ENCODE measurements at regions not wholly inside any gene's neighbourhood (a gene's known extent, or its start where the extent isn't known, plus 50 kb on each side); places are given as distances from the start of the nearest gene placed in this dataset.

DNA sequence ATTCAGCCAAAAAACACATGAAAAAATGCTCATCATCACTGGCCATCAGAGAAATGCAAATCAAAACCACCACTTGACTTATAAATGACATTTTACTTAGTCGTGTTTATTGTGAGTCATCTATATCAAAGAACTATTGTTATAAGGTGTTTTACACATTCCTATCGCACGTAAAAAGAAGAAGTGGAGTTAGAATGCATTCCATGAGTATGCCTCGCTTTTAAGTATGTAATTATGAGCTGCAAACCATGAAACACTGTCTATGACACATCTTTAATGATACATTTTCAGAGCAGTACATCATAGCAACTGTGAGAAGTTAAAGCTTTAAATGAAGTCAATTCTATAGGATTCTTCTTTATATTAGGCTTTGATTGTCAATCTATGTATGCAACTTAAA, 614.3 kb upstream of the ADAMTS5 start:
- TF ChIP-seq POLR2A (IDR thresholded peaks at IDR 0.05), result no peak
- TF ChIP-seq, protein P1, sequence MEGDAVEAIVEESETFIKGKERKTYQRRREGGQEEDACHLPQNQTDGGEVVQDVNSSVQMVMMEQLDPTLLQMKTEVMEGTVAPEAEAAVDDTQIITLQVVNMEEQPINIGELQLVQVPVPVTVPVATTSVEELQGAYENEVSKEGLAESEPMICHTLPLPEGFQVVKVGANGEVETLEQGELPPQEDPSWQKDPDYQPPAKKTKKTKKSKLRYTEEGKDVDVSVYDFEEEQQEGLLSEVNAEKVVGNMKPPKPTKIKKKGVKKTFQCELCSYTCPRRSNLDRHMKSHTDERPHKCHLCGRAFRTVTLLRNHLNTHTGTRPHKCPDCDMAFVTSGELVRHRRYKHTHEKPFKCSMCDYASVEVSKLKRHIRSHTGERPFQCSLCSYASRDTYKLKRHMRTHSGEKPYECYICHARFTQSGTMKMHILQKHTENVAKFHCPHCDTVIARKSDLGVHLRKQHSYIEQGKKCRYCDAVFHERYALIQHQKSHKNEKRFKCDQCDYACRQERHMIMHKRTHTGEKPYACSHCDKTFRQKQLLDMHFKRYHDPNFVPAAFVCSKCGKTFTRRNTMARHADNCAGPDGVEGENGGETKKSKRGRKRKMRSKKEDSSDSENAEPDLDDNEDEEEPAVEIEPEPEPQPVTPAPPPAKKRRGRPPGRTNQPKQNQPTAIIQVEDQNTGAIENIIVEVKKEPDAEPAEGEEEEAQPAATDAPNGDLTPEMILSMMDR (IDR thresholded peaks at IDR 0.05), result no peak
- intact Hi-C loops (cut with DNase I), result no loop called here
- Histone ChIP-seq H3K36me3 (replicated peaks in 1 of 2; ENCODE audit: insufficient read depth in 1 of 2, low read depth in 2 of 2) (no peaks in the 10 kb centered on the region), H3K9me3 (no peaks in the 10 kb centered on the region), H3K27ac (no peak overlapping the region), H3K4me1 (no peaks in the 10 kb centered on the region), H3K4me3 (no peak overlapping the region), H3K27me3 (no peaks in the 10 kb centered on the region)
- WGBS, 2 donors, result 87 to 88% methylated on average over 4 of the region's 4 CpGs
- ATAC-seq (no peak), DNase-seq (no peak)

DNA sequence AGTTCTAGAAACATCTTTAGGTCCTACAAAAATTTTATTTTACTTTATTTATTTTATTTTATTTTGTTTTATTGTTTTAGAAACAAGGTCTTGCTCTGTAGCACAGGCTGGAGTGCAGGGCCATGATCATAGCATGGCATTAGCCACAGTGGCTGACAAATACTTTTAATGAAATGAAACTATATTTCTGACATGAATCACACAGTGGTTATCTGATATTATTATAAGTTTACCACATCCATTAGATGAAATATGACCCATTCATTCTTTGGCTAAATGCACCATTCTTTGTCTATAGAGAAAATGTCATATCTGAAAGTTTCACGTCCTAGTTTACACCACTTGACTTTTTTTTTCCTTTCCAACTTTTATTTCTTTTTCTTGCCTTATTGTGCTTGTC, 613.4 kb upstream of the ADAMTS5 start:
- no peak for ATAC-seq
- no peak overlapping the region for H3K27ac ChIP-seq
- no peaks in the 10 kb centered on the region for H3K9me3 ChIP-seq
- H3K36me3 ChIP-seq (replicated peaks in 1 of 2; ENCODE audit: insufficient read depth in 1 of 2, low read depth in 2 of 2), result no peaks in the 10 kb centered on the region
- no peak for DNase-seq
- no peaks in the 10 kb centered on the region for H3K4me1 ChIP-seq
- intact Hi-C loops (cut with DNase I), result no loop called here
- WGBS, 2 donors, result 69 to 80% methylated on average over 1 of the region's 1 CpG
- no peak for TF ChIP-seq POLR2A (IDR thresholded peaks at IDR 0.05)
- TF ChIP-seq, protein P1 (IDR thresholded peaks at IDR 0.05), result no peak
- no peak overlapping the region for H3K4me3 ChIP-seq
- H3K27me3 ChIP-seq, result no peaks in the 10 kb centered on the region

DNA sequence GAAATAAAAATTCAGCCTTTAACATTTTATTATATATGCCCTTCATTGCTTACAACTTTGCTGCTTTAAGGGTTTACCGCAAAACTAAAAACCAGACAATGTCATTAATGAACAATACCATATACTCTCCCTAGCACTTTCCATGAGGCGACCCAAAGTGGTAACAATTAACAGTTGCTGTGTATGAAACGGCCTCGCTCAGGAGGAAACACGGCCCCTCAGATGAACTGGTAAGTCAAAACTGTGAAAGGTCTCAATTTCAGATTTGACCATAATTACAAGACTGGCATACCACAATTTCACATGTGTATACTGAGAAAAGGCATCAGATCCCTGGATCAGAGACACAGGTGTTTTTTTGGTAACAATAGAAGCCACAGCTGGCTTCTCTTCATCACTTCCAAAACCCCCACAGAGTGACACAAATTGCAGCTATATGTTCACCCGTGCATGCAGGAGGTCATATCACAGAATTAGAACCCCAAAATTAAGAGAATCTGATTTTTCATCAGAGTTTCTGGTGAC, 611.9 kb upstream of the ADAMTS5 start:
- Histone ChIP-seq H3K36me3 (replicated peaks in 1 of 2; ENCODE audit: insufficient read depth in 1 of 2, low read depth in 2 of 2) (no peaks in the 10 kb centered on the region), H3K27ac (no peak overlapping the region), H3K4me3 (no peak overlapping the region), H3K27me3 (no peaks in the 10 kb centered on the region), H3K9me3 (no peaks in the 10 kb centered on the region), H3K4me1 (no peaks in the 10 kb centered on the region)
- WGBS, 2 donors, result 85 to 89% methylated on average over 6 of the region's 6 CpGs
- ATAC-seq (no peak), DNase-seq (no peak)
- TF ChIP-seq POLR2A (IDR thresholded peaks at IDR 0.05), result no peak
- TF ChIP-seq, protein P1 (IDR thresholded peaks at IDR 0.05), result no peak
- intact Hi-C loops (cut with DNase I), result no loop called here

DNA sequence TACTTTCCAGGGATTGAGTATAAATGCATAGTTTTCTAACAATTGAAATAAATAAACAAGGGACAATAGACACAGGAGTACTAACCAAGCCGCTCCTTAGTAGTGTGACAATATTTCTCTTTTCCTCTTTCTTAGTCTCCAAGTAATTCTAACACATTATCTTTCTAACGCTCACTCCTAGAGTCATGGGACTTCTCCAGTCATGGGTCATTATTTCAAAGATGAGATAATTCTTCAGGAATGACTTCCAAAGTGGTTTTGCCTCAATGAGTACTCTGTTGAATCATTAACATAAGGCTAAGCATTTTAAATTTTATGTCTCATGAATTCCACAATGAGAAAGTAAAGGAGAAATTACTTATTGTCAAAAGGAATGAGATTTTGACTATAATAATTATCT, 605.8 kb upstream of the ADAMTS5 start:
- H3K9me3 ChIP-seq, result no peaks in the 10 kb centered on the region
- TF ChIP-seq, protein P1 (IDR thresholded peaks at IDR 0.05), result no peak
- TF ChIP-seq POLR2A (IDR thresholded peaks at IDR 0.05), result no peak
- ATAC-seq (no peak), DNase-seq (no peak)
- H3K27me3 ChIP-seq, result no peaks in the 10 kb centered on the region
- no peaks in the 10 kb centered on the region for H3K4me1 ChIP-seq
- 90 to 94% methylated on average over 2 of the region's 2 CpGs for WGBS, 2 donors
- no peaks in the 10 kb centered on the region for H3K36me3 ChIP-seq (replicated peaks in 1 of 2; ENCODE audit: insufficient read depth in 1 of 2, low read depth in 2 of 2)
- no peak overlapping the region for H3K27ac ChIP-seq
- no peak overlapping the region for H3K4me3 ChIP-seq
- intact Hi-C loops (cut with DNase I), result no loop called here

DNA sequence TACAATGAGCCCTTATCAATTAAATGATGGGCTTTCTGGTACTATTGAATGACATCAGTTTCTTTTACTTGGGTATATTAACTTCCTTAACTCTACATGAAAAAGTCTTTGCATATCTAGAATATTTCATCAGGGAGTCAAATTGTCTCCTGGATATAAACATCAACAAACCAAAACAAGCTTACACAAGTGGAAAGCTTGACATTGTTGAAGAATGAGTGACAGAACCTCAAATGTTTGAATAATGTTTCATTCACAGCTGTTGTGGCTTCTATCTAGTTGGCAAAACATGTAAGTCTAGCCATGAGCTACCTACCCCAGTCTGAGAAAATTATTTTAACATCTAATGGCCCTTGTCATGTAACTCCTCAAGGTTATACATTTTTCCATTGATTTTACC, 604.8 kb upstream of the ADAMTS5 start:
- no peak for TF ChIP-seq POLR2A (IDR thresholded peaks at IDR 0.05)
- TF ChIP-seq, protein P1 (IDR thresholded peaks at IDR 0.05), result no peak
- Histone ChIP-seq H3K36me3 (replicated peaks in 1 of 2; ENCODE audit: insufficient read depth in 1 of 2, low read depth in 2 of 2) (no peaks in the 10 kb centered on the region), H3K9me3 (no peaks in the 10 kb centered on the region), H3K27me3 (no peaks in the 10 kb centered on the region), H3K27ac (no peak overlapping the region), H3K4me3 (no peak overlapping the region), H3K4me1 (no peaks in the 10 kb centered on the region)
- intact Hi-C loops (cut with DNase I), result no loop called here
- DNase-seq (no peak), ATAC-seq (no peak)
